GM12878 (cell line): ENCODE measurements at regions not wholly inside any gene's neighbourhood (a gene's known extent, or its start where the extent isn't known, plus 50 kb on each side); places are given as distances from the start of the nearest gene placed in this dataset.

Experiments used
- BACH1 ChIP-seq: fragments of 450-650 bp; IDR thresholded peaks from 2 replicates; pipeline ENCODE4 v1.6.1; 2017; ENCODE audit warnings: mild to moderate bottlenecking, borderline replicate concordance
- MXI1 ChIP-seq: fragments of 150-350 bp; IDR thresholded peaks from 2 replicates; pipeline ENCODE4 v1.6.1; 2011; ENCODE audit warnings: low read depth, mild to moderate bottlenecking, inconsistent platforms, low read length, improper control_type of control experiment
- RAD51 ChIP-seq: fragments of 450-650 bp; IDR thresholded peaks from 2 replicates; pipeline ENCODE4 v1.6.1; 2016; ENCODE audit warnings: moderate library complexity, mild to moderate bottlenecking, inconsistent platforms
- ZNF592 ChIP-seq: fragments of 450-650 bp; IDR thresholded peaks from 2 replicates; pipeline ENCODE4 v1.6.1; 2017; ENCODE audit warnings: mild to moderate bottlenecking, moderate library complexity
- TF ChIP-seq, protein P1 (sequence below): fragments of 450-650 bp; IDR thresholded peaks from 2 replicates; pipeline ENCODE4 v1.6.1; 2017; ENCODE audit warnings: mild to moderate bottlenecking, moderate library complexity

GRCh38 chrX:13123857-13124345, 79.5 kb upstream of the FAM9C start (continued):
- TF ChIP-seq ZNF592 (no peak), MXI1 (no peak), RAD51 (no peak), BACH1 (no peak)
- TF ChIP-seq, protein P1, sequence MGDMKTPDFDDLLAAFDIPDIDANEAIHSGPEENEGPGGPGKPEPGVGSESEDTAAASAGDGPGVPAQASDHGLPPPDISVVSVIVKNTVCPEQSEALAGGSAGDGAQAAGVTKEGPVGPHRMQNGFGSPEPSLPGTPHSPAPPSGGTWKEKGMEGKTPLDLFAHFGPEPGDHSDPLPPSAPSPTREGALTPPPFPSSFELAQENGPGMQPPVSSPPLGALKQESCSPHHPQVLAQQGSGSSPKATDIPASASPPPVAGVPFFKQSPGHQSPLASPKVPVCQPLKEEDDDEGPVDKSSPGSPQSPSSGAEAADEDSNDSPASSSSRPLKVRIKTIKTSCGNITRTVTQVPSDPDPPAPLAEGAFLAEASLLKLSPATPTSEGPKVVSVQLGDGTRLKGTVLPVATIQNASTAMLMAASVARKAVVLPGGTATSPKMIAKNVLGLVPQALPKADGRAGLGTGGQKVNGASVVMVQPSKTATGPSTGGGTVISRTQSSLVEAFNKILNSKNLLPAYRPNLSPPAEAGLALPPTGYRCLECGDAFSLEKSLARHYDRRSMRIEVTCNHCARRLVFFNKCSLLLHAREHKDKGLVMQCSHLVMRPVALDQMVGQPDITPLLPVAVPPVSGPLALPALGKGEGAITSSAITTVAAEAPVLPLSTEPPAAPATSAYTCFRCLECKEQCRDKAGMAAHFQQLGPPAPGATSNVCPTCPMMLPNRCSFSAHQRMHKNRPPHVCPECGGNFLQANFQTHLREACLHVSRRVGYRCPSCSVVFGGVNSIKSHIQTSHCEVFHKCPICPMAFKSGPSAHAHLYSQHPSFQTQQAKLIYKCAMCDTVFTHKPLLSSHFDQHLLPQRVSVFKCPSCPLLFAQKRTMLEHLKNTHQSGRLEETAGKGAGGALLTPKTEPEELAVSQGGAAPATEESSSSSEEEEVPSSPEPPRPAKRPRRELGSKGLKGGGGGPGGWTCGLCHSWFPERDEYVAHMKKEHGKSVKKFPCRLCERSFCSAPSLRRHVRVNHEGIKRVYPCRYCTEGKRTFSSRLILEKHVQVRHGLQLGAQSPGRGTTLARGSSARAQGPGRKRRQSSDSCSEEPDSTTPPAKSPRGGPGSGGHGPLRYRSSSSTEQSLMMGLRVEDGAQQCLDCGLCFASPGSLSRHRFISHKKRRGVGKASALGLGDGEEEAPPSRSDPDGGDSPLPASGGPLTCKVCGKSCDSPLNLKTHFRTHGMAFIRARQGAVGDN: no peak
